ENCODE measurements at regions not wholly inside any gene's neighbourhood (a gene's known extent, or its start where the extent isn't known, plus 50 kb on each side); places are given as distances from the start of the nearest gene placed in this dataset.

DNA sequence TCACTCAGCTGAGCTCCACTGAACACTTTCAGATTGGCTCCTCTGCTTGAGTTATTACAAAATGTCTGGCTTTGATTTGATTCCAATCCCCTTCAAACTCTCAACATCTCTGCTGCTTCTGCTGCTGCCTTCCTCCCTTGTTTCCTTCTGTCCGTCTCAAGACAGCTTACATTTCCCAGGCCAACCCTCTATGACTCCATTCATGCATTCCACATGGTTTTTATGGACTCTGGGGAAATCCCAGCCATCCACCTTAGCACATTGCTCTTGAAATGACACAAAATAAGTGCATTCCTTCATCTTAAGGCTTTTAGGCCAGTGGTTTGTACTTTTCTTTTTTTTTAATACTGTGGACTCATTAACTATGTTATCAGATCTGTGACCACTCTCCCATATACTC lies 68.5 kb upstream of the TMEM164 start:
- Mint-ChIP-seq H3K27me3 (peaks cover 0 to 2% of the 10 kb centered on the region in 2 donors), H3K4me3 (no peak overlapping the region)
- CTCF ChIA-PET = no interaction called here

GRCh38 chrX:109934935-109935334 lies 68.0 kb upstream of the TMEM164 start:
- Mint-ChIP-seq H3K4me1 (no peaks in the 10 kb centered on the region), H3K4me3 (no peak overlapping the region), H3K27me3 (peaks cover 0 to 2% of the 10 kb centered on the region in 2 donors), H3K9me3 (no peaks in the 10 kb centered on the region), H3K36me3 (no peaks in the 10 kb centered on the region), H3K27ac (no peak overlapping the region)
- H3K27me3 ChIP-seq (ENCODE audit: insufficient read depth, low read length, poor library complexity, severe bottlenecking) = no peaks in the 10 kb centered on the region
- POLR2A ChIA-PET = no interaction called here
- no peaks in the 10 kb centered on the region for H3K9me3 ChIP-seq (ENCODE audit: low read length)
- H3K4me1 ChIP-seq (ENCODE audit: insufficient read depth, low read length) = no peaks in the 10 kb centered on the region
- H3K4me3 ChIP-seq (ENCODE audit: low read length) = no peak overlapping the region
- no peak overlapping the region for H3K27ac ChIP-seq (ENCODE audit: low read depth, low read length)
- DNase-seq = no peak
- CTCF ChIA-PET = no interaction called here
- H3K36me3 ChIP-seq (ENCODE audit: insufficient read depth, low read length) = no peaks in the 10 kb centered on the region

More for the DNA sequence above, 68.5 kb upstream of the TMEM164 start:
- Histone ChIP-seq H3K9me3 (ENCODE audit: low read length) (no peaks in the 10 kb centered on the region), H3K36me3 (ENCODE audit: insufficient read depth, low read length) (no peaks in the 10 kb centered on the region), H3K27ac (ENCODE audit: low read depth, low read length) (no peak overlapping the region), H3K4me1 (ENCODE audit: insufficient read depth, low read length) (no peaks in the 10 kb centered on the region), H3K27me3 (ENCODE audit: insufficient read depth, low read length, poor library complexity, severe bottlenecking) (no peaks in the 10 kb centered on the region), H3K4me3 (ENCODE audit: low read length) (no peak overlapping the region)
- Mint-ChIP-seq H3K27ac (no peak overlapping the region), H3K9me3 (no peaks in the 10 kb centered on the region), H3K36me3 (no peaks in the 10 kb centered on the region), H3K4me1 (no peaks in the 10 kb centered on the region)
- POLR2A ChIA-PET = no interaction called here
- no peak for DNase-seq

DNA sequence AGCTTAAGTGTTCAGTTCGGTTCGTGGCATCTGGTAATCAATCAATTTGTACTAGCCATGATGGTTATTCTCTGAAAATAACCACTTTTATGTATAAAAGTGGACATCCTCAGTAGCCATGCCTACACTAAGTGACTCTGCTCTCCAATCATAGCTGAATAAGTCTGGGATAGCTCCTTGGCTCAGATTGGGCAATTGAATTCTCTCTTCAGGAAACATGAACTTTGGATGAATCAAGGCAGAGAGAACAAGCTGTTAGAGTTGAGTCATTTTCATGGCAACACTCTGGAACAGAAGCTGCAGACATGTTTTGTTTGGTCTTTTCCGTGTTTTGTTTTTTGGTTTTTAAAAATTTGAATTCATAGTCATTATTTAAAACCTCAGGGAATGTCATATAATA lies 66.8 kb upstream of the TMEM164 start:
- H3K4me3 ChIP-seq (ENCODE audit: low read length) = no peak overlapping the region
- Mint-ChIP-seq H3K36me3 (no peaks in the 10 kb centered on the region), H3K9me3 (no peaks in the 10 kb centered on the region), H3K4me3 (no peak overlapping the region), H3K4me1 (no peaks in the 10 kb centered on the region), H3K27me3 (peaks cover 0 to 3% of the 10 kb centered on the region in 2 donors), H3K27ac (no peak overlapping the region)
- H3K4me1 ChIP-seq (ENCODE audit: insufficient read depth, low read length) = no peaks in the 10 kb centered on the region
- ChIA-PET CTCF (no interaction called here), POLR2A (no interaction called here)
- no peaks in the 10 kb centered on the region for H3K9me3 ChIP-seq (ENCODE audit: low read length)
- no peak overlapping the region for H3K27ac ChIP-seq (ENCODE audit: low read depth, low read length)
- no peaks in the 10 kb centered on the region for H3K36me3 ChIP-seq (ENCODE audit: insufficient read depth, low read length)
- no peaks in the 10 kb centered on the region for H3K27me3 ChIP-seq (ENCODE audit: insufficient read depth, low read length, poor library complexity, severe bottlenecking)
- no peak for DNase-seq

- H3K36me3 Mint-ChIP-seq = no peaks in the 10 kb centered on the region
- H3K9me3 Mint-ChIP-seq = no peaks in the 10 kb centered on the region
- POLR2A ChIA-PET = no interaction called here
- H3K4me3 ChIP-seq (ENCODE audit: low read length) = no peak overlapping the region
- no peaks in the 10 kb centered on the region for H3K4me1 ChIP-seq (ENCODE audit: insufficient read depth, low read length)
- no peaks in the 10 kb centered on the region for H3K4me1 Mint-ChIP-seq
- DNase-seq = no peak
- no peak overlapping the region for H3K27ac Mint-ChIP-seq
- H3K4me3 Mint-ChIP-seq = no peak overlapping the region
- no peak overlapping the region for H3K27ac ChIP-seq (ENCODE audit: low read depth, low read length)
- H3K9me3 ChIP-seq (ENCODE audit: low read length) = no peaks in the 10 kb centered on the region
- H3K27me3 Mint-ChIP-seq = peaks cover 0 to 4% of the 10 kb centered on the region in 2 donors
- no peaks in the 10 kb centered on the region for H3K36me3 ChIP-seq (ENCODE audit: insufficient read depth, low read length)
- no peaks in the 10 kb centered on the region for H3K27me3 ChIP-seq (ENCODE audit: insufficient read depth, low read length, poor library complexity, severe bottlenecking)
- CTCF ChIA-PET = no interaction called here
These were observed 66.3 kb upstream of the TMEM164 start for GRCh38 chrX:109936598-109936997.

GRCh38 chrX:109939498-109939897 lies 63.4 kb upstream of the TMEM164 start:
- no peak overlapping the region for H3K4me3 ChIP-seq (ENCODE audit: low read length)
- ChIA-PET POLR2A (no interaction called here), CTCF (no interaction called here)
- no peaks in the 10 kb centered on the region for H3K4me1 ChIP-seq (ENCODE audit: insufficient read depth, low read length)
- no peak overlapping the region for H3K4me3 Mint-ChIP-seq
- H3K27ac ChIP-seq (ENCODE audit: low read depth, low read length) = no peak overlapping the region
- H3K4me1 Mint-ChIP-seq = no peaks in the 10 kb centered on the region
- no peaks in the 10 kb centered on the region for H3K27me3 ChIP-seq (ENCODE audit: insufficient read depth, low read length, poor library complexity, severe bottlenecking)
- DNase-seq = no peak
- no peaks in the 10 kb centered on the region for H3K36me3 ChIP-seq (ENCODE audit: insufficient read depth, low read length)
- H3K9me3 ChIP-seq (ENCODE audit: low read length) = no peaks in the 10 kb centered on the region
- H3K36me3 Mint-ChIP-seq = no peaks in the 10 kb centered on the region
- H3K27me3 Mint-ChIP-seq = peaks cover 0 to 4% of the 10 kb centered on the region in 2 donors
- no peaks in the 10 kb centered on the region for H3K9me3 Mint-ChIP-seq
- H3K27ac Mint-ChIP-seq = no peak overlapping the region

GRCh38 chrX:109940411-109940810 lies 62.5 kb upstream of the TMEM164 start:
- H3K27me3 ChIP-seq (ENCODE audit: insufficient read depth, low read length, poor library complexity, severe bottlenecking) = no peaks in the 10 kb centered on the region
- no peaks in the 10 kb centered on the region for H3K36me3 ChIP-seq (ENCODE audit: insufficient read depth, low read length)
- H3K27ac ChIP-seq (ENCODE audit: low read depth, low read length) = no peak overlapping the region
- no peak overlapping the region for H3K4me3 ChIP-seq (ENCODE audit: low read length)
- no peaks in the 10 kb centered on the region for H3K4me1 Mint-ChIP-seq
- peaks cover 0 to 4% of the 10 kb centered on the region in 2 donors for H3K27me3 Mint-ChIP-seq
- no peaks in the 10 kb centered on the region for H3K4me1 ChIP-seq (ENCODE audit: insufficient read depth, low read length)
- POLR2A ChIA-PET = no interaction called here
- H3K9me3 ChIP-seq (ENCODE audit: low read length) = no peaks in the 10 kb centered on the region
- no peak overlapping the region for H3K4me3 Mint-ChIP-seq
- no peaks in the 10 kb centered on the region for H3K36me3 Mint-ChIP-seq
- no peak overlapping the region for H3K27ac Mint-ChIP-seq
- no peak for DNase-seq
- CTCF ChIA-PET = no interaction called here
- no peaks in the 10 kb centered on the region for H3K9me3 Mint-ChIP-seq

DNA sequence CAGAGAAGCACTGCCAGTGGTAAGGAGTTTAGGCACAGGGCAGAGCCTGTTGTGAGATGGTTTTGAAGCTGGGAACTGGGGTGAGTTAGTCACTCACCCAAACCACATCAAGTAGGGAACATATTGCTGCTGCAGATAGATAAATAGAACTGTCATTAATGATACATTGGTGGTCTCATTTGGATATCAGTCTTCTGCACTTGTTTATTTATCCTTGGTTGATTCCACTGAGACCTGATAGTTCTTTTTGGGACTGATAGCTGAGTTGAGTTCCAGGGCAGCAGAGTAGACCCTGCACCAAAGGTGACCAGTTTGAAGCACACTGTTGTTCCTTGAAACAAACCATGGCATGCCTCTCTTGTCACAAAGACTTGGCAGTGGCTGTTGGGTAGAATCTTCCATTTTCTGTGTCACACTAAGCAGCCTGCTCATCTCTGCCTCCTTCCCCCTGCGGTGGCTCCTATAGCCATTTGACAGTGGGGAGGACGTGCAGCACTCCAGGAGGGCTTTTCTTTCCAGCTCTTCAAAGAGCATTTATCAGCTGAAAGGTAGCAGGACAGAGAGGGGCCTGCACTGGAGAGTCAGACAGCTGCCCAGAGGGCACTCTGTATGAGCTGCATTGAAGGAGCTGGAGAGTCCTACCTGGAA lies 59.7 kb upstream of the TMEM164 start:
- H3K27me3 ChIP-seq (ENCODE audit: insufficient read depth, low read length, poor library complexity, severe bottlenecking) = no peaks in the 10 kb centered on the region
- no peaks in the 10 kb centered on the region for H3K36me3 ChIP-seq (ENCODE audit: insufficient read depth, low read length)
- POLR2A ChIA-PET = no interaction called here
- Mint-ChIP-seq H3K27me3 (peaks cover 0 to 4% of the 10 kb centered on the region in 2 donors), H3K4me1 (no peaks in the 10 kb centered on the region), H3K36me3 (no peaks in the 10 kb centered on the region), H3K4me3 (no peak overlapping the region), H3K9me3 (no peaks in the 10 kb centered on the region), H3K27ac (no peak overlapping the region)
- no peak for DNase-seq
- no peak overlapping the region for H3K4me3 ChIP-seq (ENCODE audit: low read length)
- CTCF ChIA-PET = no interaction called here
- no peak overlapping the region for H3K27ac ChIP-seq (ENCODE audit: low read depth, low read length)
- H3K9me3 ChIP-seq (ENCODE audit: low read length) = no peaks in the 10 kb centered on the region
- H3K4me1 ChIP-seq (ENCODE audit: insufficient read depth, low read length) = no peaks in the 10 kb centered on the region

DNA sequence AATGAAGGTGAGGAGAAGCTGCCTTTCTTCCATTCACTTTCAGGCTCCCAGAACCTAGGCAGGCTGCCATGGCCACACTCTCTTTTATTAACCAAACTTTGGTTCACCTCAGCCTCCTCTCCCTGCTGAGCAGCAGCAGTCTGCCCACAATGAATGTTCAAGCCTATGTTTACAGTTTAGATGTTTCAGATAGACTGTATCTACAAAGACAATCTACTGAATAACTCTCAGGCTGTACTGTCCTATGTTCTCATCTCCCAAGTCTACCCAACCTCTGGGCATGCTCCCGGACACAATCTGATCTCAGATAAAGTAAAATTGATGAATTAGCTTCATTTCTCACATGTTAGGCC lies 59.2 kb upstream of the TMEM164 start:
- Mint-ChIP-seq H3K27ac (no peak overlapping the region), H3K9me3 (no peaks in the 10 kb centered on the region), H3K36me3 (no peaks in the 10 kb centered on the region), H3K27me3 (peaks cover 0 to 4% of the 10 kb centered on the region in 2 donors), H3K4me1 (no peaks in the 10 kb centered on the region), H3K4me3 (no peak overlapping the region)
- ChIA-PET POLR2A (no interaction called here), CTCF (no interaction called here)
- Histone ChIP-seq H3K36me3 (ENCODE audit: insufficient read depth, low read length) (no peaks in the 10 kb centered on the region), H3K4me1 (ENCODE audit: insufficient read depth, low read length) (no peaks in the 10 kb centered on the region), H3K4me3 (ENCODE audit: low read length) (no peak overlapping the region), H3K9me3 (ENCODE audit: low read length) (no peaks in the 10 kb centered on the region), H3K27ac (ENCODE audit: low read depth, low read length) (no peak overlapping the region), H3K27me3 (ENCODE audit: insufficient read depth, low read length, poor library complexity, severe bottlenecking) (no peaks in the 10 kb centered on the region)
- DNase-seq = no peak

DNA sequence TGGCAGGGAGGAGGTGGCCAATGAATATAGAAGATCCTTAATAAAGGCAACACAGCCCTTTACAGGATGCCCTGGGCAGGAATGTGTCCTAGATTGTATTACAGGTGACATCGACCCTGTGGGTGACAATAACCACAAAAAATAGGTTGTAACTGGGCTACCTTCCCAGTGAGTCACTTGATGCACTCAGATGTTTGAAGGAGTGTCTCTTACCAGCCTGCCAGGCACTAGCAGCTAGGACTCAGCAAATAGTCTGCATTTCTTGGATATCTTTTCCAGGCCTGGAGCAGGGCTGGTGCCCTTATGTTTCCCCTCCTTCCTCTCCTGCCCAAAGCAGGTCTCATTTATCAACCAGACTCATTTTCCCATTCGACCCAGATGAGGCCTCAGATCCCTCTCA lies 50.9 kb upstream of the TMEM164 start:
- Histone ChIP-seq H3K4me3 (ENCODE audit: low read length) (no peak overlapping the region), H3K36me3 (ENCODE audit: insufficient read depth, low read length) (no peaks in the 10 kb centered on the region), H3K4me1 (ENCODE audit: insufficient read depth, low read length) (no peaks in the 10 kb centered on the region), H3K27me3 (ENCODE audit: insufficient read depth, low read length, poor library complexity, severe bottlenecking) (no peaks in the 10 kb centered on the region), H3K9me3 (ENCODE audit: low read length) (no peaks in the 10 kb centered on the region), H3K27ac (ENCODE audit: low read depth, low read length) (no peak overlapping the region)
- CTCF ChIA-PET = no interaction called here
- no peaks in the 10 kb centered on the region for H3K27me3 Mint-ChIP-seq
- peak overlapping the region in 2 of 7 donors; percentile 29 to 47 for H3K4me3 Mint-ChIP-seq
- H3K27ac Mint-ChIP-seq = peak overlapping the region in 4 of 8 donors; percentile 23 to 79 (median 67)
- peaks cover 3 to 16% (median 15%) of the 10 kb centered on the region in 3 donors for H3K4me1 Mint-ChIP-seq
- POLR2A ChIA-PET = no interaction called here
- DNase-seq = no peak
- no peaks in the 10 kb centered on the region for H3K9me3 Mint-ChIP-seq
- no peaks in the 10 kb centered on the region for H3K36me3 Mint-ChIP-seq

Data from CD8-positive, alpha-beta memory T cell (primary cell).